Activated CD8-positive, alpha-beta memory T cell treated with anti-CD3 and anti-CD28 coated beads, Interleukin-2, amount 10 ng/mL, durations not matched to agents 7 days and 5 days (primary cell): ENCODE measurements at regions not wholly inside any gene's neighbourhood (a gene's known extent, or its start where the extent isn't known, plus 50 kb on each side); places are given as distances from the start of the nearest gene placed in this dataset.
"Not testable (repeated sequence)": the region's sequence is repeated elsewhere in the genome, so short reads cannot be mapped to it uniquely, and the experiment has no call there.

Experiments used
- ATAC-seq: fragments of 150-1000 bp; cut with Tn5 transposase; one replicate; pipeline ENCODE4 v1.10.0; 2021; ENCODE audit warnings: moderate library complexity
- CTCF ChIA-PET: fragments of 350-600 bp; sonication (Branson Sonifier 250); formaldehyde crosslinking; loops from one replicate; lab custom pipeline; 2021; ENCODE audit warnings: antibody characterized with exemption; lab: Charles Lee
- DNase-seq: peaks from one replicate; pipeline ENCODE4 v3.0.0-alpha.2; 2020
- H3K27ac Mint-ChIP-seq: one replicate; pipeline ENCODE4 v1.8.0; 2021; ENCODE audit warnings: mild to moderate bottlenecking, mixed read lengths
- H3K27me3 Mint-ChIP-seq: one replicate; pipeline ENCODE4 v1.8.0; 2021; ENCODE audit warnings: mixed read lengths
- H3K36me3 Mint-ChIP-seq: one replicate; pipeline ENCODE4 v1.8.0; 2021; ENCODE audit warnings: mild to moderate bottlenecking, mixed read lengths
- H3K4me1 Mint-ChIP-seq: one replicate; pipeline ENCODE4 v1.8.0; 2021; ENCODE audit warnings: mixed read lengths
- H3K4me3 Mint-ChIP-seq: one replicate; pipeline ENCODE4 v1.8.0; 2021; ENCODE audit warnings: mild to moderate bottlenecking, moderate library complexity, mixed read lengths
- H3K9me3 Mint-ChIP-seq: one replicate; pipeline ENCODE4 v1.8.0; 2022; ENCODE audit warnings: low read depth, mixed read lengths

GRCh38 chr13:107790397-107790796 is 424.9 kb downstream of the LIG4 start:
- Mint-ChIP-seq H3K36me3 (no peaks in the 10 kb centered on the region), H3K27ac (no peak overlapping the region), H3K4me3 (no peak overlapping the region), H3K27me3 (no peaks in the 10 kb centered on the region), H3K4me1 (no peaks in the 10 kb centered on the region), H3K9me3 (peaks cover 6% of the 10 kb centered on the region)
- no peak for DNase-seq
- no peak for ATAC-seq
- CTCF ChIA-PET = no interaction called here

DNA sequence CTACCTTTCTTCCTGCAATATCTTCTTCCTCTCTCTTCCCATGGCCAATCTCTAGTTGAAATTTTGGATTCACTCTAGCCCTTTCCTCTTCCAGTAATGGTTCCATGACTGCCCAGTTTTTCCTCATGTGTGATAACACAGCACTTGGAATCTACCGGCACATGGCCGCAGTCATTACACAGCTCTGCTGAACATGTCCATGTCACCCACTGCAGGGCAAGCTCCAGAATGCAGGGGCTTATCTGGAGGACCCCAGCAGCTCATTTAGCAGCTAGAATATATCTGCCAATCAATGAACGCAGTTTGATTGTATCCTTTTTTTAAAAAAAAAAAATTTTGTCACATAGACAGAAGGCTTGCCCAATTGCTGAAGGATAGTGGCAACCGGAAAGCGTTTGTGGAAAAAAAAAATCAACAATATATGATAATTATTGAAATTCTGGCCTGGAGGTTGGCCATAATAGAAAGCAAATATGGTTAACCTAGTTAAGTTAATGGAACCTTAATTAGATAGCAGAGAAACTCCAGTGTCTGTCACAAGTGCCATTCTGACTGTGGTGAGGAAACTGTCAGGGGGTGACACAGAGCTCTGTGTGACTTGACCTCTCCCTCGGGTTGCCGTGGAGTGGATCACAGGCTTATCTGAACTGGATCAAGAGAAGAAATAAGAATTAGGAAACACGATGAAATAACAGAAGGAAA is 426.7 kb downstream of the LIG4 start:
- Mint-ChIP-seq H3K9me3 (peaks cover 7% of the 10 kb centered on the region), H3K36me3 (no peaks in the 10 kb centered on the region), H3K4me1 (no peaks in the 10 kb centered on the region), H3K27ac (no peak overlapping the region), H3K4me3 (no peak overlapping the region), H3K27me3 (no peaks in the 10 kb centered on the region)
- CTCF ChIA-PET = no interaction called here
- ATAC-seq (no peak), DNase-seq (no peak)

- ATAC-seq, H3K27ac Mint-ChIP-seq, DNase-seq, H3K27me3 Mint-ChIP-seq, CTCF ChIA-PET, H3K4me1 Mint-ChIP-seq, H3K4me3 Mint-ChIP-seq, H3K36me3 Mint-ChIP-seq, H3K9me3 Mint-ChIP-seq: not testable (repeated sequence)
Measured at GRCh38 chr13:107782646-107783045, 432.7 kb downstream of the LIG4 start.

GRCh38 chr13:107778094-107778493 is 437.2 kb downstream of the LIG4 start:
- CTCF ChIA-PET = no interaction called here
- H3K36me3 Mint-ChIP-seq = no peaks in the 10 kb centered on the region
- no peak overlapping the region for H3K4me3 Mint-ChIP-seq
- H3K4me1 Mint-ChIP-seq = no peaks in the 10 kb centered on the region
- ATAC-seq (no peak), DNase-seq (no peak)
- no peak overlapping the region for H3K27ac Mint-ChIP-seq
- H3K9me3 Mint-ChIP-seq = peaks cover 4% of the 10 kb centered on the region
- H3K27me3 Mint-ChIP-seq = no peaks in the 10 kb centered on the region

GRCh38 chr13:107770541-107770940 is 444.8 kb downstream of the LIG4 start:
- DNase-seq = no peak
- peaks cover 9% of the 10 kb centered on the region for H3K9me3 Mint-ChIP-seq
- CTCF ChIA-PET = no interaction called here
- H3K36me3 Mint-ChIP-seq = no peaks in the 10 kb centered on the region
- no peak overlapping the region for H3K4me3 Mint-ChIP-seq
- H3K27ac Mint-ChIP-seq = no peak overlapping the region
- no peaks in the 10 kb centered on the region for H3K4me1 Mint-ChIP-seq
- no peaks in the 10 kb centered on the region for H3K27me3 Mint-ChIP-seq
- no peak for ATAC-seq

DNA sequence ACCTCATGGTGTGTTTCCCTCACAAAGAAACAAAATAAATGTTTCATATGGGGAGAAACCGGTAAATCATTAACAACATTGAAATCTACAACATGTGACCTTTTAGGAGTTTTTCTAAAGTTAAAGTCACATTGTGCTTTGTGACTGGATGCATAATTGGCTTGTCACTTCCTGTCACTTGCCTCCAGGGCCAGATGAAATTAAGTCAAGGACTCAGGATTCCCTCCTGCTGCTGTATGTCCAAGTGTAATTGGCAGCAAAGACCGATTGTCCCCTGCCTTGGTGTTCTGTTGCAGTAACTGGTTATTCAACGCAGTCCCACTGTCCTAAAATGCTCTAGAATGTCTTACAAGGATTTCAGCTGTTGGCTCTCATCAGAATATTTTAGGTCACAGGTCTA is 448.2 kb downstream of the LIG4 start:
- Mint-ChIP-seq H3K9me3 (peaks cover 9% of the 10 kb centered on the region), H3K36me3 (no peaks in the 10 kb centered on the region), H3K27me3 (no peaks in the 10 kb centered on the region), H3K27ac (no peak overlapping the region), H3K4me3 (no peak overlapping the region), H3K4me1 (no peaks in the 10 kb centered on the region)
- ATAC-seq = no peak
- CTCF ChIA-PET = no interaction called here
- no peak for DNase-seq

GRCh38 chr13:107765724-107766401 is 449.5 kb downstream of the LIG4 start:
- H3K4me1 Mint-ChIP-seq = no peaks in the 10 kb centered on the region
- no peak overlapping the region for H3K4me3 Mint-ChIP-seq
- no peak for DNase-seq
- CTCF ChIA-PET = no interaction called here
- H3K27me3 Mint-ChIP-seq = no peaks in the 10 kb centered on the region
- ATAC-seq = no peak
- no peak overlapping the region for H3K27ac Mint-ChIP-seq
- H3K9me3 Mint-ChIP-seq = peaks cover 9% of the 10 kb centered on the region
- no peaks in the 10 kb centered on the region for H3K36me3 Mint-ChIP-seq

DNA sequence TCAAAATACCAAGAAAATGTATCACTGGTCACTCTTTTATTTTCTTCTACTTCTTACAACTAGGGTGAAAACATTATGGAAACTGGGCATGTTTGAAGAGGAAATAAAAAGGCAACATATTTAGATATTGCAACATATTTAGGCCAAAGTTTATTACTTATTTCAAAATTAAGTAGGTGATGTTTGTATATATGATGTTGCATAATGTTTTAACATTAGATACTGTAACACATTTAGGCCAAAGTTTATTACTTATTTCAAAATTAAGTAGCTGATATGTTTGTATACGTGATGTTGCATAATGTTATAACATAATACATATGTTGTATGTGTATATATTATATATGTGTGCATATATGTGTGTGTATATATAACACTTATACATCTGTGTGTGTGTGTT is 451.3 kb downstream of the LIG4 start:
- ATAC-seq (no peak), DNase-seq (no peak)
- no peaks in the 10 kb centered on the region for H3K4me1 Mint-ChIP-seq
- peaks cover 10% of the 10 kb centered on the region for H3K9me3 Mint-ChIP-seq
- no peaks in the 10 kb centered on the region for H3K27me3 Mint-ChIP-seq
- no peak overlapping the region for H3K4me3 Mint-ChIP-seq
- CTCF ChIA-PET = no interaction called here
- no peaks in the 10 kb centered on the region for H3K36me3 Mint-ChIP-seq
- no peak overlapping the region for H3K27ac Mint-ChIP-seq

- H3K27me3 Mint-ChIP-seq = no peaks in the 10 kb centered on the region
- DNase-seq (no peak), ATAC-seq (no peak)
- CTCF ChIA-PET = no interaction called here
- H3K9me3 Mint-ChIP-seq = peaks cover 5% of the 10 kb centered on the region
- H3K36me3 Mint-ChIP-seq = no peaks in the 10 kb centered on the region
- no peaks in the 10 kb centered on the region for H3K4me1 Mint-ChIP-seq
- H3K27ac Mint-ChIP-seq = no peak overlapping the region
- no peak overlapping the region for H3K4me3 Mint-ChIP-seq
Measured at GRCh38 chr13:107753748-107754147, 461.6 kb downstream of the LIG4 start.

DNA sequence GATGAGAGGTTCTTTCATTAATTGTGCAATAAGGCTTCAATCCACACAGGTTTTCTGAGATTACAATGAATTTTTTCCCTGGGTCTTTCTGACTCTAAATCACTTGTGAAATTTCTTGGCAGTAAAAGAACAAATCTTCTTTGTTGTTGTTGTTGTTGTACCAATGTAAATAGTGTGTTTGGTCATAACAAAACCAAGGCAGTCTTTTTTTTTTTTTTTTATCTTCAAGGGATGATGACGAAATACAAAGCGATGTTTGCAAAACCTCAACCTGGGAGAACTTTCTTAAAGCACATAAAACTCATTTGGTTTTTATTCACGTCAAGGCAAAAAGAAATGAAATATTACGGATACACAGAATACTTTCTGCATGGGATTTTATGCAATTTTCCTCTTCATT is 462.0 kb downstream of the LIG4 start:
- Mint-ChIP-seq H3K27me3 (no peaks in the 10 kb centered on the region), H3K9me3 (peaks cover 5% of the 10 kb centered on the region), H3K36me3 (no peaks in the 10 kb centered on the region), H3K27ac (no peak overlapping the region), H3K4me1 (no peaks in the 10 kb centered on the region), H3K4me3 (no peak overlapping the region)
- DNase-seq (no peak), ATAC-seq (no peak)
- CTCF ChIA-PET = no interaction called here

GRCh38 chr13:107743983-107744382 is 471.4 kb downstream of the LIG4 start:
- ATAC-seq = no peak
- no peak overlapping the region for H3K4me3 Mint-ChIP-seq
- CTCF ChIA-PET = no interaction called here
- DNase-seq = no peak
- H3K4me1 Mint-ChIP-seq = no peaks in the 10 kb centered on the region
- no peak overlapping the region for H3K27ac Mint-ChIP-seq
- H3K27me3 Mint-ChIP-seq = no peaks in the 10 kb centered on the region
- H3K9me3 Mint-ChIP-seq = peaks cover 6% of the 10 kb centered on the region
- no peaks in the 10 kb centered on the region for H3K36me3 Mint-ChIP-seq

DNA sequence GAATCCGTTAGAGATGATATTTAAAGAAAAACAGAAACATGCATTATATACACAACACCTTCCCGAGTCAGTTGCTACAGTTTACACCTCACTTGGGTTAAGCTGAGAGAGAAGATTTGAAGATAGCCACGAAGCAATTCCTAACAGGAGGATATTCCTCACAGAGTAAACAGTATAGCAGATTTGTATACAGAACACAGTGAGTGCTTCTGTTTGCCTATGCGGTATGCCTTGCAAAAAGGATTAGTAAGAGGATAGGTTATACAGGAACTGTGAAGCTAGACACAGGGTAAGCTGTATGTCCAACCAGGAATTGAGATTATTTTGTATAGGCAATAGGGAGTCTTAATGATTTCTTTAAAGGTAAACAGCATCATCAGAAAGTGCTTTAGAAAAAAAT is 471.8 kb downstream of the LIG4 start:
- peaks cover 6% of the 10 kb centered on the region for H3K9me3 Mint-ChIP-seq

DNA sequence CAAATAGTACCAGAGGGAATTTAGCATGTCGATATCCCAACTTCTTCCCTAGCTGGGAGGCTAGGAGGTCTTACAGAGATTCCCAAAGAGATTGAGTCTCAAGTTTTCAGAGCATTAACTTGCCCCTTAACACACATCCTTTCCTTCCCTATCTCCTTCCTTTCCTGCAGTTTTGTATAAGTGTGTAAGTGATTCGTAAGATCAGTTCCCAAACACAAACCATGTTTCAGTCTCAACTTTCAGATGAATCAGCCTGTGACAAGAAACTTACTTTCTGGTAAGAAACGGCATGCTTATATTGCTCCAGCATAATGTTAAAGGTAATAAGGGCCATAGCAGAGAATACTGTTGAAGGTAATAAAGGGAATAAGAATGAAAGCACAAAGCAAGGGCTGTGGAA is 472.2 kb downstream of the LIG4 start:
- Mint-ChIP-seq H3K27me3 (no peaks in the 10 kb centered on the region), H3K27ac (no peak overlapping the region)
- CTCF ChIA-PET = no interaction called here

More for the DNA sequence above, 471.8 kb downstream of the LIG4 start:
- CTCF ChIA-PET = no interaction called here
- no peak for ATAC-seq
- H3K4me3 Mint-ChIP-seq = no peak overlapping the region
- no peak for DNase-seq
- H3K27me3 Mint-ChIP-seq = no peaks in the 10 kb centered on the region
- H3K36me3 Mint-ChIP-seq = no peaks in the 10 kb centered on the region
- no peaks in the 10 kb centered on the region for H3K4me1 Mint-ChIP-seq
- no peak overlapping the region for H3K27ac Mint-ChIP-seq

DNA sequence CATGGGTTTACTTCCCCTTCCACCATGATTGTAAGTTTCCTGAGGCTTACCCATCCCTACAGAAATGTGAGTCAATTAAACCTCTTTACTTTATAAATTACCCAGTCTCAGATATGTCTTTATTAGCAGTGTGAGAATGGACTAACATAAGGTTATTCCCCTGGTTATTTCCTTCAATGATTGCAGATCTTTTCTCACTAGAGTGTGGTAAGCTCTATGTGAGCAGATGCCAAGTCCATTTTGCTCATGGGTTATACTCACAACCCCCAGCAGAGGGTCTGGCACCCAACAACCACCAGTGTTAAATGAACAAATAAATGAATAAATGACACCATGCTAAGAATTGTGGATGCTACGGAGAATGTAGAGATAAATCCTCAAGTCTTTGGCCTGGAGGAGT is 472.8 kb downstream of the LIG4 start:
- Mint-ChIP-seq H3K4me3 (no peak overlapping the region), H3K27ac (no peak overlapping the region), H3K9me3 (peaks cover 6% of the 10 kb centered on the region), H3K36me3 (no peaks in the 10 kb centered on the region), H3K4me1 (no peaks in the 10 kb centered on the region), H3K27me3 (no peaks in the 10 kb centered on the region)
- ATAC-seq (no peak), DNase-seq (no peak)
- CTCF ChIA-PET = no interaction called here

More for the DNA sequence above, 472.2 kb downstream of the LIG4 start:
- no peak for DNase-seq
- Mint-ChIP-seq H3K36me3 (no peaks in the 10 kb centered on the region), H3K9me3 (peaks cover 6% of the 10 kb centered on the region), H3K4me3 (no peak overlapping the region), H3K4me1 (no peaks in the 10 kb centered on the region)
- no peak for ATAC-seq
